DND-41 (cell line): ENCODE measurements at regions not wholly inside any gene's neighbourhood (a gene's known extent, or its start where the extent isn't known, plus 50 kb on each side); places are given as distances from the start of the nearest gene placed in this dataset.

Experiments used
- ATAC-seq: fragments of 200-7000 bp; cut with Tn5 transposase; 3 replicates; pipeline ENCODE4 v1.9.1; 2021; ENCODE audit warnings: low read depth; ENCODE audit not compliant: insufficient read depth
- DNase-seq: peaks from one replicate; pipeline ENCODE4 v3.0.0-alpha.2; 2020
- H2AFZ ChIP-seq: 2 replicates; pipeline ENCODE4 v1.6.0; 2012; ENCODE audit warnings: low read depth, low read length
- H3K27ac ChIP-seq: 2 replicates; pipeline ENCODE4 v1.5.1; 2012; ENCODE audit warnings: low read length, inconsistent platforms
- H3K27me3 ChIP-seq: fragments of 200-600 bp; sonication (generic); 2 replicates; pipeline ENCODE4 v1.6.0; 2012; ENCODE audit warnings: low read length, mild to moderate bottlenecking, inconsistent platforms; ENCODE audit not compliant: insufficient read depth, poor library complexity
- H3K36me3 ChIP-seq: 2 replicates; pipeline ENCODE4 v1.5.1; 2012; ENCODE audit warnings: low read length, inconsistent platforms; ENCODE audit not compliant: insufficient read depth
- H3K4me1 ChIP-seq: 2 replicates; pipeline ENCODE4 v1.5.1; 2012; ENCODE audit warnings: mild to moderate bottlenecking, low read length; ENCODE audit not compliant: insufficient read depth
- H3K4me2 ChIP-seq: 2 replicates; pipeline ENCODE4 v1.6.0; 2012; ENCODE audit warnings: mild to moderate bottlenecking, moderate library complexity, low read length, inconsistent platforms; ENCODE audit not compliant: insufficient read depth
- H3K4me3 ChIP-seq, 2 experiments: fragments of 200-600 bp in 1 of 2; shearing (Covaris generic) in 1 of 2; 2 replicates each; pipeline ENCODE4 v1.5.1; 2012 to 2016; ENCODE audit warnings: inconsistent platforms in 2 of 2, low read length in 2 of 2, mild to moderate bottlenecking in 2 of 2, low read depth in 1 of 2, moderate library complexity in 1 of 2
- H3K79me2 ChIP-seq: 2 replicates; pipeline ENCODE4 v1.6.0; 2012; ENCODE audit warnings: low read length, inconsistent platforms; ENCODE audit not compliant: insufficient read depth
- H3K9ac ChIP-seq: 2 replicates; pipeline ENCODE4 v1.6.0; 2012; ENCODE audit warnings: low read depth, mild to moderate bottlenecking, inconsistent platforms, low read length, moderate library complexity
- H3K9me3 ChIP-seq: 2 replicates; pipeline ENCODE4 v1.5.1; 2012; ENCODE audit warnings: low read length, moderate library complexity, mild to moderate bottlenecking, inconsistent platforms; ENCODE audit not compliant: insufficient read depth, severe bottlenecking
- H4K20me1 ChIP-seq: 2 replicates; pipeline ENCODE4 v1.6.0; 2012; ENCODE audit warnings: low read length; ENCODE audit not compliant: insufficient read depth
- CTCF ChIP-seq: IDR thresholded peaks from 2 replicates; pipeline ENCODE4 v1.5.1; 2012; ENCODE audit warnings: borderline replicate concordance, low read length, moderate library complexity, mild to moderate bottlenecking; ENCODE audit not compliant: poor library complexity, severe bottlenecking; ENCODE audit errors: extremely low read depth
- EZH2 ChIP-seq: IDR thresholded peaks from 3 replicates; pipeline ENCODE4 v1.6.1; 2012; ENCODE audit warnings: borderline replicate concordance, low read depth, mild to moderate bottlenecking, moderate library complexity, low read length, inconsistent platforms; ENCODE audit not compliant: severe bottlenecking

- no peaks in the 10 kb centered on the region for H3K36me3 ChIP-seq
- no peak overlapping the region for H3K4me2 ChIP-seq
- no peak overlapping the region for H2AFZ ChIP-seq
- DNase-seq (no peak), ATAC-seq (no peak)
- no peak overlapping the region for H3K9ac ChIP-seq
- no peaks in the 10 kb centered on the region for H4K20me1 ChIP-seq
- H3K79me2 ChIP-seq, result no peaks in the 10 kb centered on the region
- H3K27me3 ChIP-seq, result peaks cover 6% of the 10 kb centered on the region
- TF ChIP-seq CTCF (no peak), EZH2 (no peak)
- H3K9me3 ChIP-seq, result no peaks in the 10 kb centered on the region
- no peaks in the 10 kb centered on the region for H3K4me1 ChIP-seq
- H3K4me3 ChIP-seq, result no peak overlapping the region
- no peak overlapping the region for H3K27ac ChIP-seq
These were observed 799.2 kb upstream of the RAB6C start for GRCh38 chr2:129180124-129180716.

- Histone ChIP-seq H4K20me1 (no peaks in the 10 kb centered on the region), H3K4me3 (no peak overlapping the region), H3K9me3 (no peaks in the 10 kb centered on the region), H2AFZ (no peak overlapping the region), H3K36me3 (no peaks in the 10 kb centered on the region), H3K4me1 (no peaks in the 10 kb centered on the region), H3K27ac (no peak overlapping the region), H3K27me3 (peaks cover 3% of the 10 kb centered on the region), H3K9ac (no peak overlapping the region), H3K4me2 (no peak overlapping the region), H3K79me2 (no peaks in the 10 kb centered on the region)
- DNase-seq, result no peak
- no peak for ATAC-seq
- no peak for TF ChIP-seq EZH2
- TF ChIP-seq CTCF, result no peak
These were observed 798.0 kb upstream of the RAB6C start for GRCh38 chr2:129181433-129181832.

- Histone ChIP-seq H3K4me1 (no peaks in the 10 kb centered on the region), H4K20me1 (no peaks in the 10 kb centered on the region), H3K79me2 (no peaks in the 10 kb centered on the region), H2AFZ (no peak overlapping the region), H3K9ac (no peak overlapping the region), H3K4me2 (no peak overlapping the region), H3K36me3 (no peaks in the 10 kb centered on the region), H3K27me3 (peaks cover 3% of the 10 kb centered on the region), H3K4me3 (no peak overlapping the region), H3K27ac (no peak overlapping the region), H3K9me3 (no peaks in the 10 kb centered on the region)
- ATAC-seq, result no peak
- no peak for DNase-seq
- TF ChIP-seq EZH2 (no peak), CTCF (no peak)
These were observed 797.5 kb upstream of the RAB6C start for GRCh38 chr2:129181963-129182362.
